ENCODE measurements at regions not wholly inside any gene's neighbourhood (a gene's known extent, or its start where the extent isn't known, plus 50 kb on each side); places are given as distances from the start of the nearest gene placed in this dataset.

DNA sequence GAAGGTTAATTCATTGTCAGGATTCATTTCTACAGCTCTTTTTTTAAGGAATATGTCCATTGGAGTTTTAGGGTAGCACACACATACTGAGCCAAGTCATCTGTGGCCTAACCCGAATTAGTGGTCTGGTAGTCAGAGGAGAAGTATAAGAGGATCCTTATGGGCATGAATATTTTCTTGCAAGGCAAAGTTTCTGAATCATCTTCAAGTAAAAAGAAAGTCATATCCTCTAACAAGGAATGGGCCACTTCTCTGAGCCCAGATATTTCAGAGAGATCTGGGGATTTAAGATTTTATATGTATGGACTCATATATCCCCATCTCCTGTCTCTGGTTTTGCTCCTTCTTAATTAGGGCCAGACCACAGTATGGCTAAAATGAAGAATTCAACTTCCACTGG, 99.2 kb upstream of the CDH8 start:
- peak in 1 of 3 donors; percentile 24 for DNase-seq

DNA sequence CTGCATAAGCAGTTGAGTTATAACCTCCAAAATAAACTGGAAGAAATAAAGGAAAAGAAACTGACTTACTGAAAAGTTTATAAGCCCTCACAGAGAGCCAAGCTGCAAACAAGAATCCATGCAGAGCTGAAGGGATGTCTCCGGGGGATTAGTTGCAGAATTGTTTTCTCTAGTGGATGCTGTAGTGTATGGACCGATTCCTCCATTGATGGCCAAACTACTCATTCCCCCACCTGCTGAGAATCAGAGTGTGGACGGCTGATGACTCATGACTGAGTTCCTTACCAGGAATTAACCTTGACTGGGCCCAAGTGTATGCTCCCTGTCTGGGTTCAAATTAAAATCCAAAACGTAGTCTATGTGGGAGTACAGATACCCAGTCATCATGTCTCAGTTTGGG, 93.9 kb upstream of the CDH8 start:
- no peak for DNase-seq

DNA sequence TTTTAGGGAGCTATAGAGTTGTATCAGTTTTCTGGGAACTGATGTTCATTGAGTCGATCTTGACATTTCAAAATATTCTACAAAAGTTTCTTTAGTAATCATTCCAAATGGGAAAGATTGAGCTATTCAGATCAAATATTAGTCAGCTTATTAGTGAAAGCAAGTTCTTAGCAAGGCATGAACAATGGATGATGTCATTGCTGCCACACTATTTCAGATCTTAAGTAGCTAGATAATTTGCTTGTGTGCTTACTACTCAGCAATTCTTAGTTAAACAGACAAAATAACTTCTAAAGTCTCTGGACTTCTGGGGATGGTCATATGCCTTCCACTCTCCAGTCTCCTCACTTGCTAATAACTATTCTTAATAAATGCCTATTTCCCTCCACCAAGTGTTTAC, 69.0 kb upstream of the CDH8 start:
- DNase-seq = no peak

GRCh38 chr16:62102588-62102987, 66.3 kb upstream of the CDH8 start:
- no peak for DNase-seq

- DNase-seq = no peak
Observed at GRCh38 chr16:62100651-62101050, 64.4 kb upstream of the CDH8 start.

DNA sequence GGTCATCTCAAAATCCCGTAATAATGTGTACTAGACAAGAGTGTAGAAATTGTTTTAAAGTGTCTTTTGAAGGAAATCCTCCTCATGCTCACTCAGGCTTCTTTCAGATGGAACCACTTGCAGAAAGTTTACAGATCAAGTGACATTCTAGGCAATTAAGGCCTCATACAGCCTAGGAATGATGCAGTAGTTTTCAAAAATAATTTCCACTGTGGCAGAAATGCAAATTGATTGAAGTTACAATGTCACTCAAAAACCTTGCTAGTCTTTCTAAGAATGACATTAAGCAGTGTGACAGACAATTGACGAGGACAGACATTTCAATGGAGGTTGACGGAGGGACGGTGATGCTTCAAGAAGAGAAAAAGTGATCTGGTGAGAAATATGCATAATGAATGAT, 53.5 kb upstream of the CDH8 start:
- DNase-seq = no peak

GRCh38 chr16:62088731-62089410, 52.6 kb upstream of the CDH8 start:
- DNase-seq = no peak

All from muscle of back (tissue), 3 donors.